ENCODE measurements at regions not wholly inside any gene's neighbourhood (a gene's known extent, or its start where the extent isn't known, plus 50 kb on each side); places are given as distances from the start of the nearest gene placed in this dataset.
"Not testable (repeated sequence)": the region's sequence is repeated elsewhere in the genome, so short reads cannot be mapped to it uniquely, and the experiment has no call there.

GRCh38 chr1:114036841-114037630 lies 57.8 kb downstream of the OLFML3 start:
- H3K36me3 ChIP-seq (ENCODE audit: insufficient read depth); H3K27me3 ChIP-seq (ENCODE audit: insufficient read depth); H3K27me3 Mint-ChIP-seq (ENCODE audit: insufficient read depth, low read depth, poor library complexity); H4K20me1 ChIP-seq (replicated peaks; ENCODE audit: insufficient read depth); H3K79me2 ChIP-seq (replicated peaks; ENCODE audit: insufficient read depth); ATAC-seq; H3K9me3 Mint-ChIP-seq; H2AFZ ChIP-seq: not testable (repeated sequence)
- Histone ChIP-seq H3K9me2 (ENCODE audit: insufficient read depth) (peaks cover 25% of the 10 kb centered on the region), H3K4me1 (ENCODE audit: insufficient read depth) (peaks cover 44% of the 10 kb centered on the region), H3F3A (replicated peaks; ENCODE audit: low read depth) (peaks cover 21% of the 10 kb centered on the region), H3K4me2 (peak overlapping the region; percentile 59), H3K27ac (ENCODE audit: low read depth) (peak overlapping the region; percentile 98), H3K4me3 (peak overlapping the region; percentile 12)
- Mint-ChIP-seq H3K4me1 (peaks cover 44% of the 10 kb centered on the region), H3K27ac (peak overlapping the region; percentile 97), H3K36me3 (ENCODE audit: low read depth) (peaks cover 12% of the 10 kb centered on the region; the same call in 2 of the 3 replicates), H3K4me3 (peak overlapping the region; percentile 30; the same call in 1 of the 3 replicates)
- peak; percentile 66 for DNase-seq (ENCODE audit: low spot score)
- 0 out of 2 replicates have a peak, but pooled peaks have one; percentile 21 for TF ChIP-seq CREB1 (CRISPR knock-in tag; IDR thresholded peaks at IDR 0.05; ENCODE audit: low read depth)
- TF ChIP-seq POLR2AphosphoS5 (IDR thresholded peaks at IDR 0.05; ENCODE audit: low read depth), result peak; percentile 28; the same call in 1 of the 2 replicates
- TF ChIP-seq ZNF114 (CRISPR knock-in tag; IDR thresholded peaks at IDR 0.05), result 0 out of 2 replicates have a peak, but pooled peaks have one; percentile 53
- TF ChIP-seq NANOG (IDR thresholded peaks at IDR 0.05; ENCODE audit: borderline replicate concordance), result peak; percentile 94

DNA sequence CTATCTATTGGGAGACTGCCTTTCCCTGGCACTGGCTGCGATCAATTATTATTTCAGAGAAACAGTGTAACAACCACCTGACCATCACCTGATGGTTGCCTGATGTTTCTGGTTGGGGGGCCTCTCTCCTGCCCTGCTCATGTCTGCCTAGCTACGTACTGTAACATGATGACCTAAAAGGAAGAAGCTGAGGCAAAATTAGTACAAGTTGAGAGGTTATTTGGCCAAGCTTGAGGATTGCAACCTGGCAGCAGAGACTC lies 58.3 kb downstream of the OLFML3 start:
- H3K4me3 Mint-ChIP-seq, result peak overlapping the region; percentile 30; the same call in 1 of the 3 replicates
- peak overlapping the region; percentile 97 for H3K27ac Mint-ChIP-seq
- H3K27me3 ChIP-seq (ENCODE audit: insufficient read depth), result no peaks in the 10 kb centered on the region
- H3K27me3 Mint-ChIP-seq (ENCODE audit: insufficient read depth, low read depth, poor library complexity), result peaks cover 7% of the 10 kb centered on the region
- peaks cover 44% of the 10 kb centered on the region for H3K4me1 ChIP-seq (ENCODE audit: insufficient read depth)
- H3K36me3 Mint-ChIP-seq (ENCODE audit: low read depth), result peaks cover 13% of the 10 kb centered on the region; the same call in 2 of the 3 replicates
- no peaks in the 10 kb centered on the region for H3K36me3 ChIP-seq (ENCODE audit: insufficient read depth)
- H3K9me3 Mint-ChIP-seq, result peaks cover 4% of the 10 kb centered on the region; the same call in 1 of the 3 replicates
- H3F3A ChIP-seq (replicated peaks; ENCODE audit: low read depth), result peaks cover 21% of the 10 kb centered on the region
- DNase-seq (ENCODE audit: low spot score), result peak; percentile 44
- ATAC-seq, result peak; percentile 1; the same call in 2 of the 3 replicates
- H3K79me2 ChIP-seq (replicated peaks; ENCODE audit: insufficient read depth), result no peaks in the 10 kb centered on the region
- peaks cover 44% of the 10 kb centered on the region for H3K4me1 Mint-ChIP-seq
- peak overlapping the region; percentile 98 for H3K27ac ChIP-seq (ENCODE audit: low read depth)
- peak overlapping the region; percentile 12 for H3K4me3 ChIP-seq
- peak overlapping the region; percentile 45 for H3K4me2 ChIP-seq
- no peak overlapping the region for H2AFZ ChIP-seq
- H3K9me2 ChIP-seq (ENCODE audit: insufficient read depth), result peaks cover 30% of the 10 kb centered on the region
- H4K20me1 ChIP-seq (replicated peaks; ENCODE audit: insufficient read depth), result no peaks in the 10 kb centered on the region
- TF ChIP-seq EZH2phosphoT487 (IDR thresholded peaks at IDR 0.05; ENCODE audit: unreplicated experiment) (no peak), POLR2AphosphoS5 (IDR thresholded peaks at IDR 0.05; ENCODE audit: low read depth) (no peak), JUNB (IDR thresholded peaks at IDR 0.05; ENCODE audit: unreplicated experiment) (no peak), ZNF114 (CRISPR knock-in tag; IDR thresholded peaks at IDR 0.05) (no peak), CREB1 (CRISPR knock-in tag; IDR thresholded peaks at IDR 0.05; ENCODE audit: low read depth) (no peak), CTCF (conservative IDR thresholded peaks at IDR 0.05; ENCODE audit: low read depth in 2 of 2) (no peak), ZNF331 (CRISPR knock-in tag; IDR thresholded peaks at IDR 0.05; ENCODE audit: low read depth) (no peak), NANOG (IDR thresholded peaks at IDR 0.05; ENCODE audit: borderline replicate concordance) (no peak)
- TF ChIP-seq, protein P1, sequence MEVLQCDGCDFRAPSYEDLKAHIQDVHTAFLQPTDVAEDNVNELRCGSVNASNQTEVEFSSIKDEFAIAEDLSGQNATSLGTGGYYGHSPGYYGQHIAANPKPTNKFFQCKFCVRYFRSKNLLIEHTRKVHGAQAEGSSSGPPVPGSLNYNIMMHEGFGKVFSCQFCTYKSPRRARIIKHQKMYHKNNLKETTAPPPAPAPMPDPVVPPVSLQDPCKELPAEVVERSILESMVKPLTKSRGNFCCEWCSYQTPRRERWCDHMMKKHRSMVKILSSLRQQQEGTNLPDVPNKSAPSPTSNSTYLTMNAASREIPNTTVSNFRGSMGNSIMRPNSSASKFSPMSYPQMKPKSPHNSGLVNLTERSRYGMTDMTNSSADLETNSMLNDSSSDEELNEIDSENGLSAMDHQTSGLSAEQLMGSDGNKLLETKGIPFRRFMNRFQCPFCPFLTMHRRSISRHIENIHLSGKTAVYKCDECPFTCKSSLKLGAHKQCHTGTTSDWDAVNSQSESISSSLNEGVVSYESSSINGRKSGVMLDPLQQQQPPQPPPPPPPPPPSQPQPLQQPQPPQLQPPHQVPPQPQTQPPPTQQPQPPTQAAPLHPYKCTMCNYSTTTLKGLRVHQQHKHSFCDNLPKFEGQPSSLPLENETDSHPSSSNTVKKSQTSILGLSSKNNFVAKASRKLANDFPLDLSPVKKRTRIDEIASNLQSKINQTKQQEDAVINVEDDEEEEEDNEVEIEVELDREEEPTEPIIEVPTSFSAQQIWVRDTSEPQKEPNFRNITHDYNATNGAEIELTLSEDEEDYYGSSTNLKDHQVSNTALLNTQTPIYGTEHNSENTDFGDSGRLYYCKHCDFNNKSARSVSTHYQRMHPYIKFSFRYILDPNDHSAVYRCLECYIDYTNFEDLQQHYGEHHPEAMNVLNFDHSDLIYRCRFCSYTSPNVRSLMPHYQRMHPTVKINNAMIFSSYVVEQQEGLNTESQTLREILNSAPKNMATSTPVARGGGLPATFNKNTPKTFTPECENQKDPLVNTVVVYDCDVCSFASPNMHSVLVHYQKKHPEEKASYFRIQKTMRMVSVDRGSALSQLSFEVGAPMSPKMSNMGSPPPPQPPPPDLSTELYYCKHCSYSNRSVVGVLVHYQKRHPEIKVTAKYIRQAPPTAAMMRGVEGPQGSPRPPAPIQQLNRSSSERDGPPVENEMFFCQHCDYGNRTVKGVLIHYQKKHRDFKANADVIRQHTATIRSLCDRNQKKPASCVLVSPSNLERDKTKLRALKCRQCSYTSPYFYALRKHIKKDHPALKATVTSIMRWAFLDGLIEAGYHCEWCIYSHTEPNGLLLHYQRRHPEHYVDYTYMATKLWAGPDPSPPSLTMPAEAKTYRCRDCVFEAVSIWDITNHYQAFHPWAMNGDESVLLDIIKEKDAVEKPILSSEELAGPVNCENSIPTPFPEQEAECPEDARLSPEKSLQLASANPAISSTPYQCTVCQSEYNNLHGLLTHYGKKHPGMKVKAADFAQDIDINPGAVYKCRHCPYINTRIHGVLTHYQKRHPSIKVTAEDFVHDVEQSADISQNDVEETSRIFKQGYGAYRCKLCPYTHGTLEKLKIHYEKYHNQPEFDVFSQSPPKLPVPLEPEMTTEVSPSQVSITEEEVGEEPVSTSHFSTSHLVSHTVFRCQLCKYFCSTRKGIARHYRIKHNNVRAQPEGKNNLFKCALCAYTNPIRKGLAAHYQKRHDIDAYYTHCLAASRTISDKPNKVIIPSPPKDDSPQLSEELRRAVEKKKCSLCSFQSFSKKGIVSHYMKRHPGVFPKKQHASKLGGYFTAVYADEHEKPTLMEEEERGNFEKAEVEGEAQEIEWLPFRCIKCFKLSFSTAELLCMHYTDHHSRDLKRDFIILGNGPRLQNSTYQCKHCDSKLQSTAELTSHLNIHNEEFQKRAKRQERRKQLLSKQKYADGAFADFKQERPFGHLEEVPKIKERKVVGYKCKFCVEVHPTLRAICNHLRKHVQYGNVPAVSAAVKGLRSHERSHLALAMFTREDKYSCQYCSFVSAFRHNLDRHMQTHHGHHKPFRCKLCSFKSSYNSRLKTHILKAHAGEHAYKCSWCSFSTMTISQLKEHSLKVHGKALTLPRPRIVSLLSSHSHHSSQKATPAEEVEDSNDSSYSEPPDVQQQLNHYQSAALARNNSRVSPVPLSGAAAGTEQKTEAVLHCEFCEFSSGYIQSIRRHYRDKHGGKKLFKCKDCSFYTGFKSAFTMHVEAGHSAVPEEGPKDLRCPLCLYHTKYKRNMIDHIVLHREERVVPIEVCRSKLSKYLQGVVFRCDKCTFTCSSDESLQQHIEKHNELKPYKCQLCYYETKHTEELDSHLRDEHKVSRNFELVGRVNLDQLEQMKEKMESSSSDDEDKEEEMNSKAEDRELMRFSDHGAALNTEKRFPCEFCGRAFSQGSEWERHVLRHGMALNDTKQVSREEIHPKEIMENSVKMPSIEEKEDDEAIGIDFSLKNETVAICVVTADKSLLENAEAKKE (CRISPR knock-in tag; IDR thresholded peaks at IDR 0.05), result no peak
- TF ChIP-seq, protein P2, sequence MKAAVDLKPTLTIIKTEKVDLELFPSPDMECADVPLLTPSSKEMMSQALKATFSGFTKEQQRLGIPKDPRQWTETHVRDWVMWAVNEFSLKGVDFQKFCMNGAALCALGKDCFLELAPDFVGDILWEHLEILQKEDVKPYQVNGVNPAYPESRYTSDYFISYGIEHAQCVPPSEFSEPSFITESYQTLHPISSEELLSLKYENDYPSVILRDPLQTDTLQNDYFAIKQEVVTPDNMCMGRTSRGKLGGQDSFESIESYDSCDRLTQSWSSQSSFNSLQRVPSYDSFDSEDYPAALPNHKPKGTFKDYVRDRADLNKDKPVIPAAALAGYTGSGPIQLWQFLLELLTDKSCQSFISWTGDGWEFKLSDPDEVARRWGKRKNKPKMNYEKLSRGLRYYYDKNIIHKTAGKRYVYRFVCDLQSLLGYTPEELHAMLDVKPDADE (IDR thresholded peaks at IDR 0.05), result no peak
